H9 (cell line): ENCODE measurements at regions not wholly inside any gene's neighbourhood (a gene's known extent, or its start where the extent isn't known, plus 50 kb on each side); places are given as distances from the start of the nearest gene placed in this dataset.

Experiments
- DNase-seq: peaks from one replicate; pipeline ENCODE4 v3.0.0-alpha.2; 2017
- H2AFZ ChIP-seq: one replicate; pipeline ENCODE4 v1.6.1; 2013; ENCODE audit warnings: mild to moderate bottlenecking, low read length, control low read depth, moderate library complexity
- H2AK5ac ChIP-seq: 2 replicates; pipeline ENCODE4 v1.6.1; 2013; ENCODE audit warnings: low read length, control low read depth, mixed read lengths; ENCODE audit not compliant: insufficient read length
- H2BK120ac ChIP-seq: one replicate; pipeline ENCODE4 v1.6.1; 2013; ENCODE audit warnings: low read depth, mild to moderate bottlenecking, low read length, control low read depth, inconsistent platforms; ENCODE audit not compliant: poor library complexity, severe bottlenecking
- H2BK12ac ChIP-seq: 2 replicates; pipeline ENCODE4 v1.6.1; 2013; ENCODE audit warnings: low read length, control low read depth, mixed read lengths, low read depth; ENCODE audit not compliant: insufficient read length
- H2BK15ac ChIP-seq: 2 replicates; pipeline ENCODE4 v1.6.1; 2013; ENCODE audit warnings: low read depth, low read length, control low read depth
- H2BK20ac ChIP-seq: one replicate; pipeline ENCODE4 v1.6.1; 2013; ENCODE audit warnings: low read depth, mild to moderate bottlenecking, low read length, control low read depth, inconsistent platforms; ENCODE audit not compliant: poor library complexity, severe bottlenecking
- H2BK5ac ChIP-seq: 2 replicates; pipeline ENCODE4 v1.6.1; 2013; ENCODE audit warnings: low read length, control low read depth, mixed read lengths; ENCODE audit not compliant: insufficient read length
- H3K14ac ChIP-seq: 2 replicates; pipeline ENCODE4 v1.6.1; 2013; ENCODE audit warnings: low read length, control low read depth; ENCODE audit not compliant: insufficient read depth
- H3K18ac ChIP-seq: 2 replicates; pipeline ENCODE4 v1.6.1; 2013; ENCODE audit warnings: low read depth, mild to moderate bottlenecking, mixed read lengths, low read length, control low read depth; ENCODE audit not compliant: insufficient read length
- H3K23ac ChIP-seq: 2 replicates; pipeline ENCODE4 v1.6.1; 2013; ENCODE audit warnings: low read length, control low read depth, mixed read lengths, low read depth; ENCODE audit not compliant: insufficient read length
- H3K23me2 ChIP-seq: 2 replicates; pipeline ENCODE4 v1.6.1; 2013; ENCODE audit warnings: low read depth, mild to moderate bottlenecking, mixed read lengths, low read length, control low read depth; ENCODE audit not compliant: insufficient read length, poor library complexity, severe bottlenecking
- H3K27ac ChIP-seq: 2 replicates; pipeline ENCODE4 v1.5.1; 2013; ENCODE audit warnings: low read length, control low read depth, mixed read lengths, low read depth; ENCODE audit not compliant: insufficient read length
- H3K27me3 ChIP-seq: 2 replicates; pipeline ENCODE4 v1.6.1; 2013; ENCODE audit warnings: low read length, control low read depth, inconsistent platforms; ENCODE audit not compliant: insufficient read depth
- H3K4ac ChIP-seq: 2 replicates; pipeline ENCODE4 v1.6.1; 2013; ENCODE audit warnings: low read depth, mild to moderate bottlenecking, control low read depth, inconsistent platforms, low read length, moderate library complexity
- H3K4me1 ChIP-seq: 2 replicates; pipeline ENCODE4 v1.6.1; 2013; ENCODE audit warnings: low read length, control low read depth, inconsistent platforms; ENCODE audit not compliant: insufficient read depth
- H3K4me2 ChIP-seq: 2 replicates; pipeline ENCODE4 v1.6.1; 2013; ENCODE audit warnings: low read length, control low read depth, mixed read lengths; ENCODE audit not compliant: insufficient read length, insufficient read depth
- H3K56ac ChIP-seq: 2 replicates; pipeline ENCODE4 v1.6.1; 2013; ENCODE audit warnings: low read depth, mild to moderate bottlenecking, mixed read lengths, low read length, control low read depth; ENCODE audit not compliant: insufficient read length
- H3K79me1 ChIP-seq: 2 replicates; pipeline ENCODE4 v1.6.1; 2013; ENCODE audit warnings: low read depth, mild to moderate bottlenecking, moderate library complexity, low read length, control low read depth, inconsistent platforms; ENCODE audit not compliant: insufficient read depth, poor library complexity, severe bottlenecking
- H3K79me2 ChIP-seq: 2 replicates; pipeline ENCODE4 v1.6.1; 2013; ENCODE audit warnings: low read length, control low read depth, inconsistent platforms; ENCODE audit not compliant: insufficient read depth
- H3K9ac ChIP-seq: 2 replicates; pipeline ENCODE4 v1.6.1; 2013; ENCODE audit warnings: low read length, control low read depth, mixed read lengths; ENCODE audit not compliant: insufficient read length; ENCODE audit errors: extremely low read depth
- H3K9me3 ChIP-seq: one replicate; pipeline ENCODE4 v1.6.1; 2013; ENCODE audit warnings: low read depth, low read length, inconsistent platforms; ENCODE audit not compliant: control insufficient read depth
- H3T11ph ChIP-seq: one replicate; pipeline ENCODE4 v1.6.1; 2013; ENCODE audit warnings: mild to moderate bottlenecking, low read length, control low read depth, inconsistent platforms
- H4K20me1 ChIP-seq: one replicate; pipeline ENCODE4 v1.6.1; 2013; ENCODE audit not compliant: control insufficient read depth, insufficient read length, insufficient read depth
- H4K5ac ChIP-seq: 2 replicates; pipeline ENCODE4 v1.6.1; 2013; ENCODE audit warnings: low read depth, mild to moderate bottlenecking, mixed read lengths, low read length, control low read depth; ENCODE audit not compliant: insufficient read length
- H4K8ac ChIP-seq: replicated peaks from 2 replicates; pipeline ENCODE4 v1.6.1; 2013; ENCODE audit warnings: low read length, control low read depth, mixed read lengths, low read depth; ENCODE audit not compliant: insufficient read length
- H4K91ac ChIP-seq: 2 replicates; pipeline ENCODE4 v1.6.1; 2013; ENCODE audit warnings: low read depth, mild to moderate bottlenecking, moderate library complexity, mixed read lengths, low read length, control low read depth; ENCODE audit not compliant: insufficient read length
- H3K27ac Mint-ChIP-seq, 3 experiments: 2 replicates in 2 of 3; 3 replicates in 1 of 3; pipeline ENCODE4 v1.8.0; 2020 to 2021; ENCODE audit warnings: mixed read lengths in 3 of 3, mild to moderate bottlenecking in 1 of 3, moderate library complexity in 1 of 3
- H3K27me3 Mint-ChIP-seq: 2 replicates; pipeline ENCODE4 v1.8.0; 2021; ENCODE audit warnings: low read depth, mild to moderate bottlenecking, moderate library complexity, mixed read lengths
- H3K36me3 Mint-ChIP-seq, 3 experiments: 2 replicates in 2 of 3; 3 replicates in 1 of 3; pipeline ENCODE4 v1.8.0; 2020 to 2021; ENCODE audit warnings: low read depth in 3 of 3, mixed read lengths in 3 of 3; ENCODE audit not compliant: insufficient read depth in 1 of 3
- H3K4me1 Mint-ChIP-seq, 2 experiments: 2 replicates each; pipeline ENCODE4 v1.8.0; 2020; ENCODE audit warnings: mixed read lengths in 2 of 2
- H3K4me3 Mint-ChIP-seq, 2 experiments: 2 replicates in 1 of 2; 3 replicates in 1 of 2; pipeline ENCODE4 v1.8.0; 2020 to 2021; ENCODE audit warnings: mild to moderate bottlenecking in 2 of 2, mixed read lengths in 2 of 2, moderate library complexity in 1 of 2
- H3K9me3 Mint-ChIP-seq, 2 experiments: 2 replicates in 1 of 2; 3 replicates in 1 of 2; pipeline ENCODE4 v1.8.0; 2020; ENCODE audit warnings: mild to moderate bottlenecking in 2 of 2, mixed read lengths in 2 of 2, moderate library complexity in 1 of 2
- CTCF ChIP-seq: fragments of 200-600 bp; sonication (generic); conservative IDR thresholded peaks from 3 replicates; pipeline ENCODE4 v1.8.0; 2021; ENCODE audit warnings: antibody characterized with exemption, mild to moderate bottlenecking
- WGBS: extraction: QIAGEN DNeasy Blood & Tissue Kit; methylation state at CpG from one replicate; pipeline ENCODE4 v1.1.7; 2013; ENCODE audit warnings: missing lambda C conversion rate, low lambda C conversion rate, mixed read lengths; ENCODE audit not compliant: insufficient read length; ENCODE audit errors: extremely low coverage; 5-methylcytosine and 5-hydroxymethylcytosine counted together

DNA sequence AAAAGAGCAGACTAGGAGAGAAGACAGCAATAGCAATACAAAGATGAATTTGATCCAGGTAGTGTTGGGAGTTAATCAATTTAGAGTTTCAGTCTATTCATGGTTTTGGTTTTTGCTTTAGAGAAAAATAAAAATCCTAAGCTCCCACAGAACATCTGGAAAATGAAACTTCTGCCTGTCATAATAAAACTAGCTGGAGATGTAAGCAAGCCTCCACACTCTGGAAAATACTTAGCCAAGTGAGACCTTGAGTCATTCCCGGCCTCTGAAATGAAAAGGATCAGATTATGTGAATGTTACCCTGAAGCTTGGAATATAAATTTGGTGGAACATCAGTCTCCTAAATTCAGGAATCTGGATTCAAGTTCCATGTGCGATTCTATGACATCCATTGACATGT is 485.6 kb upstream of the SPRED2 start:
- H4K5ac ChIP-seq, result no peak overlapping the region
- Mint-ChIP-seq H3K27me3 (no peaks in the 10 kb centered on the region; the same call in 1 of the 2 replicates), H3K4me1 (peaks cover 9 to 12% of the 10 kb centered on the region in 2 experiments; a peak in 3 of 4 replicates), H3K27ac (no peak overlapping the region), H3K4me3 (no peak overlapping the region), H3K9me3 (no peaks in the 10 kb centered on the region), H3K36me3 (no peaks in the 10 kb centered on the region)
- no CpG with 5 or more reads among the region's 2 CpGs for WGBS
- no peak overlapping the region for H4K8ac ChIP-seq
- no peak overlapping the region for H2BK15ac ChIP-seq
- H3K4me1 ChIP-seq, result no peaks in the 10 kb centered on the region
- no peak for DNase-seq
- H3K9ac ChIP-seq, result no peak overlapping the region
- H3K27me3 ChIP-seq, result no peaks in the 10 kb centered on the region
- H2AFZ ChIP-seq, result no peak overlapping the region
- H4K91ac ChIP-seq, result no peak overlapping the region
- no peak overlapping the region for H2BK120ac ChIP-seq
- no peak overlapping the region for H2BK12ac ChIP-seq
- H3T11ph ChIP-seq, result no peak overlapping the region
- TF ChIP-seq CTCF, result no peak
- H2BK5ac ChIP-seq, result no peak overlapping the region
- no peak overlapping the region for H3K4me2 ChIP-seq
- H3K18ac ChIP-seq, result no peak overlapping the region
- H2AK5ac ChIP-seq, result no peak overlapping the region
- H3K9me3 ChIP-seq, result no peaks in the 10 kb centered on the region
- no peaks in the 10 kb centered on the region for H4K20me1 ChIP-seq
- H2BK20ac ChIP-seq, result no peak overlapping the region
- H3K79me1 ChIP-seq, result no peaks in the 10 kb centered on the region
- no peaks in the 10 kb centered on the region for H3K79me2 ChIP-seq
- H3K56ac ChIP-seq, result no peak overlapping the region
- H3K4ac ChIP-seq, result no peak overlapping the region
- H3K14ac ChIP-seq, result no peak overlapping the region
- H3K23ac ChIP-seq, result no peak overlapping the region
- H3K23me2 ChIP-seq, result no peaks in the 10 kb centered on the region
- H3K27ac ChIP-seq, result no peak overlapping the region
